ENCODE measurements at regions not wholly inside any gene's neighbourhood (a gene's known extent, or its start where the extent isn't known, plus 50 kb on each side); places are given as distances from the start of the nearest gene placed in this dataset.

GRCh38 chr1:221137666-221138065, 258.4 kb downstream of the HLX start:
- Histone ChIP-seq H3K4me1 (no peaks in the 10 kb centered on the region), H3K36me3 (no peaks in the 10 kb centered on the region), H3K4me3 (no peak overlapping the region), H3K9me3 (no peaks in the 10 kb centered on the region), H3K27me3 (no peaks in the 10 kb centered on the region), H3K27ac (no peak overlapping the region)
- DNase-seq (no peak), ATAC-seq (no peak)
- intact Hi-C loops (cut with DNase I; ENCODE audit: low total_unique reads) (no loop called here), in situ Hi-C loops (cut with MboI; ENCODE audit: low sequenced_read_pairs in 4 of 4) (no loop called here)
- no peak for TF ChIP-seq POLR2A (IDR thresholded peaks at IDR 0.05)
- no peak for TF ChIP-seq CTCF (IDR thresholded peaks at IDR 0.05 in 4 of 5, conservative IDR thresholded peaks at IDR 0.05 in 1 of 5)

GRCh38 chr1:221138516-221138915, 259.3 kb downstream of the HLX start:
- in situ Hi-C loops (cut with MboI; ENCODE audit: low sequenced_read_pairs in 4 of 4): no loop called here
- DNase-seq (no peak), ATAC-seq (no peak)
- Histone ChIP-seq H3K27ac (no peak overlapping the region), H3K9me3 (no peaks in the 10 kb centered on the region), H3K4me1 (no peaks in the 10 kb centered on the region), H3K27me3 (no peaks in the 10 kb centered on the region), H3K36me3 (no peaks in the 10 kb centered on the region), H3K4me3 (no peak overlapping the region)
- intact Hi-C loops (cut with DNase I; ENCODE audit: low total_unique reads): no loop called here
- TF ChIP-seq CTCF (IDR thresholded peaks at IDR 0.05 in 4 of 5, conservative IDR thresholded peaks at IDR 0.05 in 1 of 5): no peak
- TF ChIP-seq POLR2A (IDR thresholded peaks at IDR 0.05): no peak

- Histone ChIP-seq H3K4me1 (no peaks in the 10 kb centered on the region), H3K27me3 (no peaks in the 10 kb centered on the region), H3K9me3 (no peaks in the 10 kb centered on the region), H3K4me3 (no peak overlapping the region), H3K27ac (no peak overlapping the region), H3K36me3 (no peaks in the 10 kb centered on the region)
- TF ChIP-seq CTCF (IDR thresholded peaks at IDR 0.05 in 4 of 5, conservative IDR thresholded peaks at IDR 0.05 in 1 of 5) (no peak), POLR2A (IDR thresholded peaks at IDR 0.05) (no peak)
- in situ Hi-C loops (cut with MboI; ENCODE audit: low sequenced_read_pairs in 4 of 4): no loop called here
- intact Hi-C loops (cut with DNase I; ENCODE audit: low total_unique reads): no loop called here
- no peak for DNase-seq
- no peak for ATAC-seq
Observed at GRCh38 chr1:221139991-221140390, 260.7 kb downstream of the HLX start.

GRCh38 chr1:221141096-221141495, 261.9 kb downstream of the HLX start:
- Histone ChIP-seq H3K27ac (no peak overlapping the region), H3K4me1 (no peaks in the 10 kb centered on the region), H3K9me3 (no peaks in the 10 kb centered on the region), H3K36me3 (no peaks in the 10 kb centered on the region), H3K4me3 (no peak overlapping the region), H3K27me3 (no peaks in the 10 kb centered on the region)
- in situ Hi-C loops (cut with MboI; ENCODE audit: low sequenced_read_pairs in 4 of 4) (no loop called here), intact Hi-C loops (cut with DNase I; ENCODE audit: low total_unique reads) (no loop called here)
- ATAC-seq (no peak), DNase-seq (no peak)
- TF ChIP-seq POLR2A (IDR thresholded peaks at IDR 0.05) (no peak), CTCF (IDR thresholded peaks at IDR 0.05 in 4 of 5, conservative IDR thresholded peaks at IDR 0.05 in 1 of 5) (no peak)

GRCh38 chr1:221141606-221142285, 262.5 kb downstream of the HLX start:
- no peaks in the 10 kb centered on the region for H3K4me1 ChIP-seq
- in situ Hi-C loops (cut with MboI; ENCODE audit: low sequenced_read_pairs in 4 of 4) (no loop called here), intact Hi-C loops (cut with DNase I; ENCODE audit: low total_unique reads) (no loop called here)
- ATAC-seq (no peak), DNase-seq (no peak)
- H3K27me3 ChIP-seq: no peaks in the 10 kb centered on the region
- no peak overlapping the region for H3K4me3 ChIP-seq
- no peak for TF ChIP-seq CTCF (IDR thresholded peaks at IDR 0.05 in 4 of 5, conservative IDR thresholded peaks at IDR 0.05 in 1 of 5)
- TF ChIP-seq POLR2A (IDR thresholded peaks at IDR 0.05): no peak
- no peaks in the 10 kb centered on the region for H3K9me3 ChIP-seq
- H3K27ac ChIP-seq: no peak overlapping the region
- no peaks in the 10 kb centered on the region for H3K36me3 ChIP-seq
